Astrocyte (in vitro differentiated cells and primary cell): ENCODE measurements at regions not wholly inside any gene's neighbourhood (a gene's known extent, or its start where the extent isn't known, plus 50 kb on each side); places are given as distances from the start of the nearest gene placed in this dataset.

ENCODE experiments used
- DNase-seq: peaks from one replicate; pipeline ENCODE4 v3.0.0-alpha.2; 2010; ENCODE audit warnings: low read depth
- FAIRE-seq: peaks from 2 replicates; lab custom pipeline; 2011; peaks lifted over from hg19 to GRCh38; lab: Jason Lieb, UNC
- H2AFZ ChIP-seq: 2 replicates; pipeline ENCODE4 v1.6.0; 2012; ENCODE audit warnings: low read depth, low read length, inconsistent platforms
- H3K27ac ChIP-seq: 2 replicates; pipeline ENCODE4 v1.5.1; 2011; ENCODE audit warnings: low read depth, low read length, inconsistent platforms
- H3K27me3 ChIP-seq: 2 replicates; pipeline ENCODE4 v1.6.0; 2011; ENCODE audit warnings: low read length, inconsistent platforms; ENCODE audit not compliant: insufficient read depth
- H3K36me3 ChIP-seq: 2 replicates; pipeline ENCODE4 v1.5.1; 2011; ENCODE audit warnings: low read length, inconsistent platforms; ENCODE audit not compliant: insufficient read depth
- H3K4me1 ChIP-seq: 2 replicates; pipeline ENCODE4 v1.5.1; 2011; ENCODE audit warnings: low read length, inconsistent platforms; ENCODE audit not compliant: insufficient read depth
- H3K4me2 ChIP-seq: 2 replicates; pipeline ENCODE4 v1.6.0; 2012; ENCODE audit warnings: low read length, inconsistent platforms
- H3K4me3 ChIP-seq: 2 replicates; pipeline ENCODE4 v1.5.1; 2011; ENCODE audit warnings: low read depth, mild to moderate bottlenecking, low read length, inconsistent platforms; ENCODE audit not compliant: insufficient read depth
- H3K79me2 ChIP-seq: 2 replicates; pipeline ENCODE4 v1.6.0; 2012; ENCODE audit warnings: mild to moderate bottlenecking, low read length, inconsistent platforms; ENCODE audit not compliant: insufficient read depth
- H3K9ac ChIP-seq: 2 replicates; pipeline ENCODE4 v1.6.0; 2012; ENCODE audit warnings: mild to moderate bottlenecking, low read length, inconsistent platforms
- H3K9me3 ChIP-seq: 2 replicates; pipeline ENCODE4 v1.5.1; 2012; ENCODE audit warnings: low read depth, mild to moderate bottlenecking, low read length, inconsistent platforms; ENCODE audit not compliant: insufficient read depth
- H4K20me1 ChIP-seq: 2 replicates; pipeline ENCODE4 v1.6.0; 2012; ENCODE audit warnings: low read length, inconsistent platforms; ENCODE audit not compliant: insufficient read depth
- H3K27ac Mint-ChIP-seq: one replicate; pipeline ENCODE4 v1.8.0; 2021; ENCODE audit warnings: mild to moderate bottlenecking, mixed read lengths; ENCODE audit not compliant: unreplicated experiment
- H3K27me3 Mint-ChIP-seq: one replicate; pipeline ENCODE4 v1.8.0; 2021; ENCODE audit warnings: low read depth, mixed read lengths; ENCODE audit not compliant: unreplicated experiment
- H3K36me3 Mint-ChIP-seq: one replicate; pipeline ENCODE4 v1.8.0; 2021; ENCODE audit warnings: low read depth, mixed read lengths; ENCODE audit not compliant: unreplicated experiment
- H3K4me1 Mint-ChIP-seq: one replicate; pipeline ENCODE4 v1.8.0; 2021; ENCODE audit warnings: low read depth, mixed read lengths; ENCODE audit not compliant: unreplicated experiment
- H3K4me3 Mint-ChIP-seq: one replicate; pipeline ENCODE4 v1.8.0; 2021; ENCODE audit warnings: mild to moderate bottlenecking, moderate library complexity, mixed read lengths; ENCODE audit not compliant: unreplicated experiment
- H3K9me3 Mint-ChIP-seq: one replicate; pipeline ENCODE4 v1.8.0; 2021; ENCODE audit warnings: mild to moderate bottlenecking, mixed read lengths; ENCODE audit not compliant: unreplicated experiment
- CTCF ChIP-seq: IDR thresholded peaks from 2 replicates; pipeline ENCODE4 v1.5.1; 2011; ENCODE audit warnings: low read depth, mild to moderate bottlenecking, inconsistent platforms, low read length, moderate library complexity; ENCODE audit not compliant: insufficient read depth
- EZH2 ChIP-seq: IDR thresholded peaks from 2 replicates; pipeline ENCODE4 v1.6.1; 2012; ENCODE audit warnings: mild to moderate bottlenecking, low read length, inconsistent platforms; ENCODE audit not compliant: insufficient read depth

GRCh38 chr3:106821801-106822200 lies 555.4 kb upstream of the CCDC54 start:
- peaks cover 2% of the 10 kb centered on the region for H3K9me3 Mint-ChIP-seq
- H3K79me2 ChIP-seq: no peaks in the 10 kb centered on the region
- FAIRE-seq: no peak

GRCh38 chr3:106822204-106822603 lies 555.0 kb upstream of the CCDC54 start:
- no peak overlapping the region for H3K4me2 ChIP-seq
- DNase-seq (no peak), FAIRE-seq (no peak)
- Mint-ChIP-seq H3K27ac (no peak overlapping the region), H3K4me1 (peaks cover 29% of the 10 kb centered on the region), H3K4me3 (no peak overlapping the region), H3K9me3 (peaks cover 2% of the 10 kb centered on the region), H3K27me3 (no peaks in the 10 kb centered on the region), H3K36me3 (no peaks in the 10 kb centered on the region)
- H3K27ac ChIP-seq: no peak overlapping the region
- TF ChIP-seq EZH2: no peak
- TF ChIP-seq CTCF: no peak
- H3K79me2 ChIP-seq: no peaks in the 10 kb centered on the region
- H3K36me3 ChIP-seq: no peaks in the 10 kb centered on the region
- H4K20me1 ChIP-seq: no peaks in the 10 kb centered on the region
- H3K4me3 ChIP-seq: no peak overlapping the region
- no peaks in the 10 kb centered on the region for H3K27me3 ChIP-seq
- no peak overlapping the region for H3K9ac ChIP-seq
- no peak overlapping the region for H2AFZ ChIP-seq
- no peaks in the 10 kb centered on the region for H3K9me3 ChIP-seq
- peaks cover 28% of the 10 kb centered on the region for H3K4me1 ChIP-seq

More at GRCh38 chr3:106821801-106822200, 555.4 kb upstream of the CCDC54 start:
- Histone ChIP-seq H3K4me2 (no peak overlapping the region), H3K27ac (no peak overlapping the region), H3K36me3 (no peaks in the 10 kb centered on the region), H3K27me3 (no peaks in the 10 kb centered on the region), H3K9me3 (no peaks in the 10 kb centered on the region), H3K4me3 (no peak overlapping the region), H4K20me1 (no peaks in the 10 kb centered on the region), H2AFZ (no peak overlapping the region), H3K9ac (no peak overlapping the region), H3K4me1 (peaks cover 24% of the 10 kb centered on the region)
- peaks cover 25% of the 10 kb centered on the region for H3K4me1 Mint-ChIP-seq
- H3K27ac Mint-ChIP-seq: no peak overlapping the region
- H3K27me3 Mint-ChIP-seq: no peaks in the 10 kb centered on the region
- no peak overlapping the region for H3K4me3 Mint-ChIP-seq
- H3K36me3 Mint-ChIP-seq: no peaks in the 10 kb centered on the region
- TF ChIP-seq CTCF (no peak), EZH2 (no peak)
- DNase-seq: no peak

- Histone ChIP-seq H4K20me1 (no peaks in the 10 kb centered on the region), H3K79me2 (no peaks in the 10 kb centered on the region), H3K27ac (no peak overlapping the region), H3K4me3 (no peak overlapping the region), H3K9ac (no peak overlapping the region), H3K4me1 (peaks cover 37% of the 10 kb centered on the region), H3K9me3 (no peaks in the 10 kb centered on the region), H3K4me2 (no peak overlapping the region), H2AFZ (no peak overlapping the region), H3K36me3 (no peaks in the 10 kb centered on the region), H3K27me3 (no peaks in the 10 kb centered on the region)
- H3K4me3 Mint-ChIP-seq: no peak overlapping the region
- no peaks in the 10 kb centered on the region for H3K27me3 Mint-ChIP-seq
- no peak for FAIRE-seq
- no peaks in the 10 kb centered on the region for H3K36me3 Mint-ChIP-seq
- peaks cover 42% of the 10 kb centered on the region for H3K4me1 Mint-ChIP-seq
- DNase-seq: no peak
- no peak for TF ChIP-seq EZH2
- no peak for TF ChIP-seq CTCF
- peaks cover 2% of the 10 kb centered on the region for H3K9me3 Mint-ChIP-seq
- no peak overlapping the region for H3K27ac Mint-ChIP-seq
These were observed 553.5 kb upstream of the CCDC54 start for GRCh38 chr3:106823701-106824100.
